Loucy (cell line): ENCODE measurements at regions not wholly inside any gene's neighbourhood (a gene's known extent, or its start where the extent isn't known, plus 50 kb on each side); places are given as distances from the start of the nearest gene placed in this dataset.
"Not testable (repeated sequence)": the region's sequence is repeated elsewhere in the genome, so short reads cannot be mapped to it uniquely, and the experiment has no call there.

ENCODE experiments used
- H2AFZ ChIP-seq: fragments of 200-600 bp; sonication (generic); 2 replicates; pipeline ENCODE4 v1.6.0; 2016; ENCODE audit warnings: antibody characterized with exemption, mild to moderate bottlenecking, low read length, moderate library complexity
- H3F3A ChIP-seq: fragments of 200-600 bp; 2 replicates; pipeline ENCODE4 v1.6.0; 2016; ENCODE audit warnings: antibody characterized with exemption, low read depth, mild to moderate bottlenecking
- H3K27me3 ChIP-seq: fragments of 200-600 bp; sonication (generic); 2 replicates; pipeline ENCODE4 v1.6.1; 2014; ENCODE audit warnings: low read length, mild to moderate bottlenecking; ENCODE audit not compliant: insufficient read depth, poor library complexity, severe bottlenecking
- H3K36me3 ChIP-seq: fragments of 200-600 bp; sonication (generic); 2 replicates; pipeline ENCODE4 v1.6.1; 2016; ENCODE audit warnings: low read length; ENCODE audit not compliant: insufficient read depth
- H3K4me1 ChIP-seq: fragments of 200-600 bp; sonication (generic); 2 replicates; pipeline ENCODE4 v1.5.1; 2014; ENCODE audit warnings: low read length, mild to moderate bottlenecking; ENCODE audit not compliant: insufficient read depth, poor library complexity, severe bottlenecking
- H3K4me2 ChIP-seq: fragments of 200-600 bp; sonication (generic); 2 replicates; pipeline ENCODE4 v1.6.0; 2014; ENCODE audit warnings: antibody characterized with exemption, low read length, low read depth, mild to moderate bottlenecking; ENCODE audit not compliant: poor library complexity, severe bottlenecking
- H3K4me3 ChIP-seq: fragments of 200-600 bp; sonication (generic); 2 replicates; pipeline ENCODE4 v1.5.1; 2014; ENCODE audit warnings: low read length, mild to moderate bottlenecking, mixed read lengths; ENCODE audit not compliant: poor library complexity, severe bottlenecking
- H3K79me2 ChIP-seq: fragments of 200-600 bp; sonication (generic); 2 replicates; pipeline ENCODE4 v1.6.1; 2014; ENCODE audit warnings: low read length; ENCODE audit not compliant: insufficient read depth
- H3K9ac ChIP-seq: fragments of 200-600 bp; sonication (generic); 2 replicates; pipeline ENCODE4 v1.6.0; 2014; ENCODE audit warnings: mild to moderate bottlenecking, low read depth, low read length, moderate library complexity; ENCODE audit not compliant: poor library complexity, severe bottlenecking
- H3K9me2 ChIP-seq: fragments of 200-600 bp; sonication (generic); replicated peaks from 2 replicates; pipeline ENCODE4 v1.6.1; 2016; ENCODE audit warnings: low read depth, low read length, mixed read lengths
- H3K9me3 ChIP-seq: fragments of 200-600 bp; sonication (generic); 2 replicates; pipeline ENCODE4 v1.6.1; 2014; ENCODE audit warnings: mild to moderate bottlenecking, antibody characterized with exemption, low read length, low read depth; ENCODE audit not compliant: insufficient read depth
- H4K20me1 ChIP-seq: fragments of 200-600 bp; sonication (generic); 2 replicates; pipeline ENCODE4 v1.6.0; 2014; ENCODE audit warnings: antibody characterized with exemption, low read length, mild to moderate bottlenecking; ENCODE audit not compliant: insufficient read depth, poor library complexity, severe bottlenecking
- CTCF ChIP-seq: fragments of 200-600 bp; sonication (generic); conservative IDR thresholded peaks from 2 replicates; pipeline ENCODE4 v1.5.1; 2014; ENCODE audit warnings: mild to moderate bottlenecking, antibody characterized with exemption, low read length
- EZH2phosphoT487 ChIP-seq: fragments of 200-600 bp; IDR thresholded peaks from 2 replicates; pipeline ENCODE4 v1.6.1; 2018; ENCODE audit warnings: antibody characterized with exemption, mild to moderate bottlenecking, moderate library complexity, borderline replicate concordance

- H3K4me2 ChIP-seq = no peak overlapping the region
These were observed 76.4 kb downstream of the GLUL start for GRCh38 chr1:182315167-182315556.

GRCh38 chr1:182309631-182310351 is 81.8 kb downstream of the GLUL start:
- no peak overlapping the region for H3K4me2 ChIP-seq
- H3K4me1 ChIP-seq = peaks cover under 1% of the 10 kb centered on the region
- TF ChIP-seq CTCF = no peak
- TF ChIP-seq EZH2phosphoT487 = no peak
- H3K9me2 ChIP-seq = no peaks in the 10 kb centered on the region
- no peak overlapping the region for H3K4me3 ChIP-seq
- H3K9ac ChIP-seq = no peak overlapping the region
- H3K27me3 ChIP-seq = no peaks in the 10 kb centered on the region
- no peaks in the 10 kb centered on the region for H3K9me3 ChIP-seq
- H4K20me1 ChIP-seq = no peaks in the 10 kb centered on the region
- no peaks in the 10 kb centered on the region for H3K79me2 ChIP-seq
- no peak overlapping the region for H2AFZ ChIP-seq
- no peaks in the 10 kb centered on the region for H3F3A ChIP-seq
- no peaks in the 10 kb centered on the region for H3K36me3 ChIP-seq

More at GRCh38 chr1:182315167-182315556, 76.4 kb downstream of the GLUL start:
- H3K4me1 ChIP-seq = no peaks in the 10 kb centered on the region
- no peaks in the 10 kb centered on the region for H3K27me3 ChIP-seq
- H4K20me1 ChIP-seq = no peaks in the 10 kb centered on the region
- TF ChIP-seq CTCF (no peak), EZH2phosphoT487 (no peak)
- H3K36me3 ChIP-seq = no peaks in the 10 kb centered on the region
- H3K79me2 ChIP-seq = no peaks in the 10 kb centered on the region
- no peaks in the 10 kb centered on the region for H3F3A ChIP-seq
- H3K4me3 ChIP-seq = no peak overlapping the region
- H3K9ac ChIP-seq = no peak overlapping the region
- no peaks in the 10 kb centered on the region for H3K9me2 ChIP-seq
- H3K9me3 ChIP-seq = no peaks in the 10 kb centered on the region
- H2AFZ ChIP-seq = peak overlapping the region; percentile 48; the same call in 1 of the 2 replicates

- Histone ChIP-seq H3K4me2 (no peak overlapping the region), H2AFZ (no peak overlapping the region), H3F3A (no peaks in the 10 kb centered on the region), H3K27me3 (no peaks in the 10 kb centered on the region), H3K4me1 (peaks cover 10% of the 10 kb centered on the region), H3K79me2 (no peaks in the 10 kb centered on the region), H3K9me3 (no peaks in the 10 kb centered on the region), H4K20me1 (no peaks in the 10 kb centered on the region), H3K36me3 (no peaks in the 10 kb centered on the region), H3K4me3 (no peak overlapping the region), H3K9me2 (no peaks in the 10 kb centered on the region), H3K9ac (no peak overlapping the region)
- TF ChIP-seq EZH2phosphoT487 (no peak), CTCF (no peak)
These were observed 82.8 kb downstream of the GLUL start for GRCh38 chr1:182308826-182309225.

GRCh38 chr1:182307486-182307885 is 84.1 kb downstream of the GLUL start:
- peaks cover 18% of the 10 kb centered on the region for H3K4me1 ChIP-seq
- not testable (repeated sequence) for H3K27me3 ChIP-seq, H3K4me2 ChIP-seq, H3K36me3 ChIP-seq, H3K79me2 ChIP-seq, H3K9me3 ChIP-seq, H4K20me1 ChIP-seq, H3K4me3 ChIP-seq, H2AFZ ChIP-seq, H3F3A ChIP-seq, H3K9me2 ChIP-seq, H3K9ac ChIP-seq
